OCI-LY7 (cell line): ENCODE measurements at regions not wholly inside any gene's neighbourhood (a gene's known extent, or its start where the extent isn't known, plus 50 kb on each side); places are given as distances from the start of the nearest gene placed in this dataset.

ENCODE experiments used
- EZH2phosphoT487 ChIP-seq: fragments of 200-600 bp; sonication (generic); IDR thresholded peaks from 2 replicates; pipeline ENCODE4 v1.6.1; 2018; ENCODE audit warnings: low read depth, borderline replicate concordance, mild to moderate bottlenecking, mixed run types, antibody characterized with exemption, low read length, moderate library complexity, mixed read lengths
- TF ChIP-seq, protein P1 (sequence below): fragments of 200-600 bp; sonication (generic); conservative IDR thresholded peaks from 2 replicates; pipeline ENCODE4 v1.5.1; 2014; ENCODE audit warnings: mild to moderate bottlenecking, antibody characterized with exemption, low read length, moderate library complexity, mixed read lengths

DNA sequence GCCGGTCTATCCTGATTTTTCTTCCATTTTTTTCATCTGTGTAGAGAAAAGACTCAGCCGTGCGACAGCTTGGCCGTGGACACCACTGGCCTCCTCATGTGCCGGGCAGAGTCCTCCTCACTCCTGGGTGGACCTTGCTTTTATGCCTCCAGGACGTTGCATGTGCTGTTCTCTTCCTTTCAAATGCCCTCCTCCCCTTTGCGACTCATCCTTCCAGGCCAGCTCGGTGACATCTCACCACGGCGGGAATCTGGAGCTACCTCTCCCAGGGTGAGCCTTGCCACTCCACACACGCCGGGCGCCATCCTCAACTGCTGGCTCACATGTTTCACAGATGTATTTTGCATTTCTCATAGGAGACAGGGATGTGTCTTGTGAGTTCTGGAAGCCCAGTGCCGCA, 198.5 kb upstream of the HDAC4 start:
- TF ChIP-seq, protein P1, sequence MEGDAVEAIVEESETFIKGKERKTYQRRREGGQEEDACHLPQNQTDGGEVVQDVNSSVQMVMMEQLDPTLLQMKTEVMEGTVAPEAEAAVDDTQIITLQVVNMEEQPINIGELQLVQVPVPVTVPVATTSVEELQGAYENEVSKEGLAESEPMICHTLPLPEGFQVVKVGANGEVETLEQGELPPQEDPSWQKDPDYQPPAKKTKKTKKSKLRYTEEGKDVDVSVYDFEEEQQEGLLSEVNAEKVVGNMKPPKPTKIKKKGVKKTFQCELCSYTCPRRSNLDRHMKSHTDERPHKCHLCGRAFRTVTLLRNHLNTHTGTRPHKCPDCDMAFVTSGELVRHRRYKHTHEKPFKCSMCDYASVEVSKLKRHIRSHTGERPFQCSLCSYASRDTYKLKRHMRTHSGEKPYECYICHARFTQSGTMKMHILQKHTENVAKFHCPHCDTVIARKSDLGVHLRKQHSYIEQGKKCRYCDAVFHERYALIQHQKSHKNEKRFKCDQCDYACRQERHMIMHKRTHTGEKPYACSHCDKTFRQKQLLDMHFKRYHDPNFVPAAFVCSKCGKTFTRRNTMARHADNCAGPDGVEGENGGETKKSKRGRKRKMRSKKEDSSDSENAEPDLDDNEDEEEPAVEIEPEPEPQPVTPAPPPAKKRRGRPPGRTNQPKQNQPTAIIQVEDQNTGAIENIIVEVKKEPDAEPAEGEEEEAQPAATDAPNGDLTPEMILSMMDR = no peak
- TF ChIP-seq EZH2phosphoT487 = no peak
